ENCODE measurements at regions not wholly inside any gene's neighbourhood (a gene's known extent, or its start where the extent isn't known, plus 50 kb on each side); places are given as distances from the start of the nearest gene placed in this dataset.

DNA sequence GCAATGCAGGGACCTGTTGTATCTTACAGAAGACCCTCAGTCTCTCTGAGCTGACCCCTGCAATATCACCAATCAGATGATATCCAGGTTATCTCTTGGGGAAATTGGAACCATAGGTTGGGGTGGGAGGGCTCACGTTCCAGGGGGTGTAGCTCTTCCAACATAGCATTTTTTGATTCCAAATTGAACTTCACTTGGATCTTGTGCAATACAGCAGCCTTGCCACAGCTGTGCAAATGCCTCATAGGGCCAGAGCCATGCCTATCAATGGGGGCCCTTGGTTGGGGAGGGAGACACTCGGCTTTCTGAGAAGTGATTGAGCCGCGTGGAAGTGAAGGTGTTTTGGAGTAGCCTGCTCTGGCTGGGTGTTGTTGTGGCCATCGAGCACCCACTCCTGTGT is 117.2 kb upstream of the PITX1 start:
- TF ChIP-seq CTCF (IDR thresholded peaks at IDR 0.05) (no peak), POLR2A (IDR thresholded peaks at IDR 0.05) (no peak)

Measured in right lobe of liver (tissue), 4 donors.